Breast epithelium (tissue), 3 donors: ENCODE measurements at regions not wholly inside any gene's neighbourhood (a gene's known extent, or its start where the extent isn't known, plus 50 kb on each side); places are given as distances from the start of the nearest gene placed in this dataset.

Experiments
- POLR2AphosphoS5 ChIP-seq, 3 donors: sonication (generic); formaldehyde crosslinking; IDR thresholded peaks; one replicate each; pipeline ENCODE4 v1.6.1; 2017; ENCODE audit warnings: antibody characterized with exemption in 3 of 3
- TF ChIP-seq, protein P1 (sequence below), 3 donors: fragments of 450-650 bp; IDR thresholded peaks; one replicate each; pipeline ENCODE4 v1.5.1; 2016 to 2017; ENCODE audit warnings: antibody characterized with exemption in 3 of 3, mild to moderate bottlenecking in 3 of 3, moderate library complexity in 3 of 3

- TF ChIP-seq, protein P1, sequence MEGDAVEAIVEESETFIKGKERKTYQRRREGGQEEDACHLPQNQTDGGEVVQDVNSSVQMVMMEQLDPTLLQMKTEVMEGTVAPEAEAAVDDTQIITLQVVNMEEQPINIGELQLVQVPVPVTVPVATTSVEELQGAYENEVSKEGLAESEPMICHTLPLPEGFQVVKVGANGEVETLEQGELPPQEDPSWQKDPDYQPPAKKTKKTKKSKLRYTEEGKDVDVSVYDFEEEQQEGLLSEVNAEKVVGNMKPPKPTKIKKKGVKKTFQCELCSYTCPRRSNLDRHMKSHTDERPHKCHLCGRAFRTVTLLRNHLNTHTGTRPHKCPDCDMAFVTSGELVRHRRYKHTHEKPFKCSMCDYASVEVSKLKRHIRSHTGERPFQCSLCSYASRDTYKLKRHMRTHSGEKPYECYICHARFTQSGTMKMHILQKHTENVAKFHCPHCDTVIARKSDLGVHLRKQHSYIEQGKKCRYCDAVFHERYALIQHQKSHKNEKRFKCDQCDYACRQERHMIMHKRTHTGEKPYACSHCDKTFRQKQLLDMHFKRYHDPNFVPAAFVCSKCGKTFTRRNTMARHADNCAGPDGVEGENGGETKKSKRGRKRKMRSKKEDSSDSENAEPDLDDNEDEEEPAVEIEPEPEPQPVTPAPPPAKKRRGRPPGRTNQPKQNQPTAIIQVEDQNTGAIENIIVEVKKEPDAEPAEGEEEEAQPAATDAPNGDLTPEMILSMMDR (IDR thresholded peaks at IDR 0.05), result no peak
- no peak for TF ChIP-seq POLR2AphosphoS5 (IDR thresholded peaks at IDR 0.05)
Measured at GRCh38 chr7:46714904-46715303, 793.8 kb upstream of the IGFBP3 start.
